CD4-positive, alpha-beta memory T cell (primary cell): ENCODE measurements at regions not wholly inside any gene's neighbourhood (a gene's known extent, or its start where the extent isn't known, plus 50 kb on each side); places are given as distances from the start of the nearest gene placed in this dataset.

Experiments
- CTCF ChIA-PET: fragments of 350-600 bp; sonication (Branson Sonifier 250); formaldehyde crosslinking; loops from one replicate; lab custom pipeline; 2021; ENCODE audit warnings: inconsistent platforms; ENCODE audit not compliant: partially characterized antibody; lab: Charles Lee
- POLR2A ChIA-PET: fragments of 350-600 bp; sonication (Branson Sonifier 250); formaldehyde crosslinking; loops from one replicate; lab custom pipeline; 2021; ENCODE audit not compliant: partially characterized antibody; lab: Charles Lee
- DNase-seq, 5 donors: peaks; one replicate each; pipeline versions ENCODE4 v3.0.0 to v3.0.0-alpha.2; 2020 to 2022; ENCODE audit warnings: mixed read lengths in 1 of 5
- H3K27ac ChIP-seq: one replicate; pipeline ENCODE4 v1.7.0; 2013; ENCODE audit warnings: low read depth, low read length
- H3K27me3 ChIP-seq: 2 replicates; pipeline ENCODE4 v1.7.0; 2013; ENCODE audit warnings: mild to moderate bottlenecking, low read length, moderate library complexity; ENCODE audit not compliant: insufficient read depth
- H3K36me3 ChIP-seq: 2 replicates; pipeline ENCODE4 v1.7.0; 2013; ENCODE audit warnings: mild to moderate bottlenecking, low read length, moderate library complexity; ENCODE audit not compliant: insufficient read depth
- H3K4me1 ChIP-seq: 2 replicates; pipeline ENCODE4 v1.7.0; 2013; ENCODE audit warnings: mild to moderate bottlenecking, low read length, moderate library complexity; ENCODE audit not compliant: insufficient read depth
- H3K4me3 ChIP-seq, 2 donors: one replicate each; pipeline ENCODE4 v1.7.0; 2013; ENCODE audit warnings: low read length in 2 of 2, mild to moderate bottlenecking in 1 of 2
- H3K9me3 ChIP-seq, 2 donors: one replicate each; pipeline ENCODE4 v1.7.0; 2013; ENCODE audit warnings: low read length in 2 of 2, control low read depth in 1 of 2; ENCODE audit not compliant: control insufficient read depth in 1 of 2
- H3K27ac Mint-ChIP-seq, 7 donors: one replicate each; pipeline ENCODE4 v1.8.0; 2020 to 2021; ENCODE audit warnings: mixed read lengths in 7 of 7, mild to moderate bottlenecking in 6 of 7, inconsistent platforms in 3 of 7, moderate library complexity in 3 of 7
- H3K27me3 Mint-ChIP-seq, 2 donors: one replicate each; pipeline ENCODE4 v1.8.0; 2020 to 2021; ENCODE audit warnings: mixed read lengths in 2 of 2
- H3K36me3 Mint-ChIP-seq, 2 donors: one replicate each; pipeline ENCODE4 v1.8.0; 2020 to 2021; ENCODE audit warnings: mixed read lengths in 2 of 2, inconsistent platforms in 1 of 2, mild to moderate bottlenecking in 1 of 2
- H3K4me1 Mint-ChIP-seq, 4 donors: one replicate each; pipeline ENCODE4 v1.8.0; 2020 to 2021; ENCODE audit warnings: mixed read lengths in 4 of 4, mild to moderate bottlenecking in 1 of 4
- H3K4me3 Mint-ChIP-seq, 8 donors: one replicate each; pipeline ENCODE4 v1.8.0; 2020 to 2021; ENCODE audit warnings: mixed read lengths in 8 of 8, mild to moderate bottlenecking in 7 of 8, moderate library complexity in 6 of 8, inconsistent platforms in 3 of 8
- H3K9me3 Mint-ChIP-seq, 8 donors: one replicate each; pipeline ENCODE4 v1.8.0; 2020 to 2021; ENCODE audit warnings: mixed read lengths in 8 of 8, mild to moderate bottlenecking in 5 of 8, inconsistent platforms in 3 of 8, moderate library complexity in 1 of 8
- intact Hi-C: fragments of 100-400 bp; cut with micrococcal nuclease; formaldehyde crosslinking; loops from one replicate; pipeline ENCODE4 v1.15.1; 2023

DNA sequence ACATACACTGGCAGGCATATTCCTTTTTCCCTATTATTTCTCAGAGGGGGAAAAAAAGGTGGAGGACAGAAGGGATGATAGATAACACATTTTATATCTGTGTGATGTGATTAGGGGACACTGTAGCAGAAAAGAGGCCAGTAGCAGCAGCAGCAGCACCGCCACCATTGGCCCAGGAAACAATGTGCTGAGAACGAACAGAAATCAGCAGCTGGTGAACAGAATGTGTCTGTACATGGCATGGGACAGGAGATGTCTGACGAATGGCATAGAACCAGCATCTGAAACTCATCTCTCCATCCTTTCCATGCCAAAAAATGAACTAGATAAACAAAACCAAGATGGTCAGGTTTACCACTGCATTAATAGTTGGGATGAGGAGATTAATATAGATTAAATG is 936.1 kb upstream of the ACVR2A start:
- Mint-ChIP-seq H3K4me3 (no peak overlapping the region), H3K27me3 (no peaks in the 10 kb centered on the region), H3K36me3 (no peaks in the 10 kb centered on the region), H3K4me1 (no peaks in the 10 kb centered on the region), H3K27ac (no peak overlapping the region), H3K9me3 (peaks cover 0 to 5% (median 0%) of the 10 kb centered on the region in 8 donors)
- no peak for DNase-seq
- Histone ChIP-seq H3K4me1 (no peaks in the 10 kb centered on the region), H3K36me3 (no peaks in the 10 kb centered on the region), H3K4me3 (no peak overlapping the region), H3K27ac (no peak overlapping the region), H3K9me3 (no peaks in the 10 kb centered on the region), H3K27me3 (no peaks in the 10 kb centered on the region)
- intact Hi-C loops: no loop called here
- ChIA-PET POLR2A (no interaction called here), CTCF (no interaction called here)

DNA sequence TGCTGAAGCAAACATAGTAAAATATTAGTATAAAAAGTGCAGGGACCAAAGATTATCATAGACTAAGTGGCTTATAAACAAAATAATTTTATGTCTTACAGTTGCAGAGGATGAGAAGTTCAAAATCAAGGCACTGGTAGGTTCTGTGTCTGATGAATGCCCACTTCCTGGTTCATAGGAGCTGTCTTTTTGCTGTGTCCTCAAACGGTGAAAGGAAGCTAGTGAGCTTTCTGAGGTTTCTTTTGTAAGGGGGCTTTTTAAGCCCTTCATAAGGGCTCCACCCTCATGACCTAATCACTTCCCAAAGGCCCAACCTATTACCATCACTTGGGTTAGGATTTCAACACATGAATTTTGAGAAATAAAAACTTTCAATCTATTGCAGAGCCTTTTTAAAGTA is 946.7 kb upstream of the ACVR2A start:
- Histone ChIP-seq H3K9me3 (no peaks in the 10 kb centered on the region), H3K36me3 (no peaks in the 10 kb centered on the region), H3K27me3 (no peaks in the 10 kb centered on the region), H3K4me3 (no peak overlapping the region), H3K4me1 (no peaks in the 10 kb centered on the region), H3K27ac (no peak overlapping the region)
- Mint-ChIP-seq H3K9me3 (peaks cover 0 to 5% (median 0%) of the 10 kb centered on the region in 8 donors), H3K36me3 (no peaks in the 10 kb centered on the region), H3K27me3 (peaks cover 0 to 2% of the 10 kb centered on the region in 2 donors), H3K4me1 (no peaks in the 10 kb centered on the region), H3K27ac (no peak overlapping the region), H3K4me3 (no peak overlapping the region)
- no peak for DNase-seq
- CTCF ChIA-PET: no interaction called here
- intact Hi-C loops: no loop called here
- POLR2A ChIA-PET: no interaction called here

DNA sequence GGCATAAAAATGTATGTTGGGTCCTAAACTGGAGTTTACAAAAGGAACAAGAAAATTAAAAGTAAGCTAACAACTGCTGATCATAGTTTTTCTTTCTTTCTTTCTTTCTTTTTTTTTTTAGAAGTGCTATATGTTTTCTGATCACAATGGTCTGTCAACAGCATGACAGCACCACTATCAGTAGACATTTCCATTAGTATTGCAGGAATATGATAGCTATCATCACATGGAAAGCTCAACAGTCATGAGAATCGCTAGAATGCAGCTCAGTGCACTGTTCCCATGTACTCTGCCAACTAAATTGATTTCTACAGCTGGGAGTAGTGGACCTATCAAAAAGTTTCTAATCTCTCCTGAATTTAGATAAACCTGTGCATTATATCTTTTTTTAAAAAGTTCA is 950.3 kb upstream of the ACVR2A start:
- Mint-ChIP-seq H3K9me3 (peaks cover 0 to 5% (median 0%) of the 10 kb centered on the region in 8 donors), H3K27me3 (peaks cover 2 to 3% of the 10 kb centered on the region in 2 donors), H3K4me3 (no peak overlapping the region), H3K36me3 (no peaks in the 10 kb centered on the region), H3K27ac (no peak overlapping the region), H3K4me1 (no peaks in the 10 kb centered on the region)
- POLR2A ChIA-PET: no interaction called here
- no peaks in the 10 kb centered on the region for H3K4me1 ChIP-seq
- intact Hi-C loops: no loop called here
- no peak overlapping the region for H3K4me3 ChIP-seq
- H3K36me3 ChIP-seq: no peaks in the 10 kb centered on the region
- H3K9me3 ChIP-seq: no peaks in the 10 kb centered on the region
- H3K27ac ChIP-seq: no peak overlapping the region
- CTCF ChIA-PET: no interaction called here
- H3K27me3 ChIP-seq: no peaks in the 10 kb centered on the region
- no peak for DNase-seq

DNA sequence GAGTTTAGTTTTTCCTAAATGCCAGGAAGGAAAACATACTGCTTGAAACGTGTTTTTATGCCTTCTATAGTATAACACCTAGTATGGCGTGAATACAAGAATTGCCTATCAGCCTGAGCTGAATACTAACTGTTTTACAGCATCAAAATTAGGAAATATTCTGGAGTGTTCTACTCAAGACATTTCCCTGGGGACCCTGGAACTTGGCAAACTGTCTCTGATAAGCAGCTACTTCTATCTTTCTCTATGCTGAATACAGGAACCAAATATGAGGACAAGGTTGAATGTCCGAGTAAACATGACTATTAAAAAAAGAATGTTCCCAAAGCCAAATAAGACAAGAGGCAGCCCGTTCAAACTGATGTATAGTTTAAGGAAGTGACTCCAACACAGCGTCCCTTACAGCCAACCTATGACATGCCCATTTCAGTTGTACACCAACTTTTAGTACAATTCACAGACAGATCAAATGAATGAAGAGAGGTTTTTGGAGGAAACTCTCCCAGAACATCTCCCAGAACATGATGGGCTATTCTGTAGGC is 951.3 kb upstream of the ACVR2A start:
- DNase-seq: no peak
- no peaks in the 10 kb centered on the region for H3K4me1 ChIP-seq
- no peak overlapping the region for H3K4me3 ChIP-seq
- no peak overlapping the region for H3K4me3 Mint-ChIP-seq
- CTCF ChIA-PET: interaction anchor here (1.0 kb wide), 1 partner anchor 13 kb away, joined by 3 read pairs; no protein-coding TSS in a partner anchor
- no peak overlapping the region for H3K27ac Mint-ChIP-seq
- no peaks in the 10 kb centered on the region for H3K27me3 ChIP-seq
- no peaks in the 10 kb centered on the region for H3K9me3 ChIP-seq
- H3K9me3 Mint-ChIP-seq: peaks cover 0 to 4% (median 0%) of the 10 kb centered on the region in 8 donors
- H3K36me3 ChIP-seq: no peaks in the 10 kb centered on the region
- peaks cover 2 to 3% of the 10 kb centered on the region in 2 donors for H3K27me3 Mint-ChIP-seq
- POLR2A ChIA-PET: no interaction called here
- no peaks in the 10 kb centered on the region for H3K4me1 Mint-ChIP-seq
- H3K27ac ChIP-seq: no peak overlapping the region
- intact Hi-C loops: no loop called here
- no peaks in the 10 kb centered on the region for H3K36me3 Mint-ChIP-seq

DNA sequence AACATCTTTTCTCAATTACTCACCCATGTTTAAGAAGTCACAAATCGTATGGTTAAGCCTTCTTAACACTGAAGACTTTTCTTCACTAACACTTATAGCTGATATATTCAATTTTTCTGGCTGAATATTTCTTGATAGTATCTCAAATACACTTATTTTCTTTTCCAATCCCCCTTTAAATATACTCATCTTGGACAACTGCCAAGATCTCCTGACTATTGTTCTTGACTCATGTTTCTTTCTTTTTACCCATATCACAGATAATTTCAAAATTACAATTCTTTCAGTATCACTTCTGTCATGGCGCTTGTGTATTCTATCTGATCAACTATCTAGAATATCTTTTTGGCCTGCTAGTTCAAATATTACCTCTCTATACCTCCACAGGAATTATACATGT is 954.3 kb upstream of the ACVR2A start:
- H3K9me3 ChIP-seq: no peaks in the 10 kb centered on the region
- Mint-ChIP-seq H3K9me3 (peaks cover 0 to 1% (median 0%) of the 10 kb centered on the region in 8 donors), H3K27ac (no peak overlapping the region), H3K36me3 (no peaks in the 10 kb centered on the region), H3K4me1 (no peaks in the 10 kb centered on the region), H3K27me3 (peaks cover 0 to 3% of the 10 kb centered on the region in 2 donors), H3K4me3 (no peak overlapping the region)
- no peaks in the 10 kb centered on the region for H3K36me3 ChIP-seq
- no peak for DNase-seq
- POLR2A ChIA-PET: no interaction called here
- CTCF ChIA-PET: no interaction called here
- H3K4me1 ChIP-seq: no peaks in the 10 kb centered on the region
- H3K4me3 ChIP-seq: no peak overlapping the region
- no peaks in the 10 kb centered on the region for H3K27me3 ChIP-seq
- intact Hi-C loops: no loop called here
- no peak overlapping the region for H3K27ac ChIP-seq

DNA sequence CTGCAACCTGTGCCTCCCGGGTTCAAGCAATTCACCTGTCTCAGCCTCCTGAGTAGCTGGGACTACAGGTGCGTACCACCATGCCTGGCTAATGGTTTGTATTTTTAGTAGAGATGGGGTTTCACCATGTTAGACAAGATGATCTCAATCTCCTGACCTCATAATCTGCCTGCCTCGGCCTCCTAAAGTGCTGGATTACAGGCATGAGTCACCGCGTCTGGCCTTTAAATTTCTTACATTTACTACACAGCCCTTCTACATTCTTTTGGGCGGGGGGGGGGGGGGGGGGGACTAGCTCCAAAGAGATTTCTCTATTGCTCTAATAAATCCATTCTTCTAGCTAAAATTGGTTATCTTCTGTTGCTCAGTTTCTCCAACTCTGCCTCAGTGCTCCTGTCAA is 964.9 kb upstream of the ACVR2A start:
- Histone ChIP-seq H3K27ac (no peak overlapping the region), H3K4me1 (no peaks in the 10 kb centered on the region), H3K4me3 (no peak overlapping the region), H3K9me3 (no peaks in the 10 kb centered on the region), H3K36me3 (no peaks in the 10 kb centered on the region), H3K27me3 (no peaks in the 10 kb centered on the region)
- H3K27me3 Mint-ChIP-seq: peaks cover 1 to 2% of the 10 kb centered on the region in 2 donors
- H3K4me3 Mint-ChIP-seq: no peak overlapping the region
- DNase-seq: no peak
- intact Hi-C loops: no loop called here
- ChIA-PET CTCF (no interaction called here), POLR2A (no interaction called here)
- no peaks in the 10 kb centered on the region for H3K36me3 Mint-ChIP-seq
- no peaks in the 10 kb centered on the region for H3K4me1 Mint-ChIP-seq
- no peak overlapping the region for H3K27ac Mint-ChIP-seq
- peaks cover 0 to 5% (median 1%) of the 10 kb centered on the region in 8 donors for H3K9me3 Mint-ChIP-seq

DNA sequence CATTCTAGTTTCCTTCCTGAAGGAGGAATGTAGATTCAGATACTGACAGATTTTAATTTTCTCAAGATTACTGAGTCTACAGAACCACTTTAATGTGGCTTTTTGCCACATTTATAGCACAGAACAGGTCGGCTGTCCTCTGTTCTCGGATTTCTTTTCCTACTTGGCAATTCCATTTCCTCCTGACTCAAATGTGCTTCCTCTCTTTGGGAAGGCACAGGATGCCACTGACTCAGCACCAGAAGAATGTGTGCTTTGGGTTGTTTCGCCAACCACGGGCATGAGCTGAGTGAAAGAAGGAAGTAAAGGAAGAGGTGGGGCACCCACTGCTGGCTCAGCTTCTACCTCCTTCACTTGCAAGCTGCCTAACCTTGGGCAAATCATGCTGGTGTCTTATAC is 970.6 kb upstream of the ACVR2A start:
- Histone ChIP-seq H3K27ac (no peak overlapping the region), H3K9me3 (no peaks in the 10 kb centered on the region), H3K4me3 (no peak overlapping the region), H3K36me3 (no peaks in the 10 kb centered on the region), H3K4me1 (no peaks in the 10 kb centered on the region), H3K27me3 (no peaks in the 10 kb centered on the region)
- DNase-seq: no peak
- H3K27me3 Mint-ChIP-seq: peaks cover 1 to 2% of the 10 kb centered on the region in 2 donors
- intact Hi-C loops: no loop called here
- H3K36me3 Mint-ChIP-seq: no peaks in the 10 kb centered on the region
- H3K9me3 Mint-ChIP-seq: peaks cover 0 to 2% (median 0%) of the 10 kb centered on the region in 8 donors
- peak overlapping the region in 1 of 8 donors; percentile 44 for H3K4me3 Mint-ChIP-seq
- ChIA-PET CTCF (no interaction called here), POLR2A (no interaction called here)
- H3K4me1 Mint-ChIP-seq: no peaks in the 10 kb centered on the region
- H3K27ac Mint-ChIP-seq: no peak overlapping the region
